ENCODE measurements at regions not wholly inside any gene's neighbourhood (a gene's known extent, or its start where the extent isn't known, plus 50 kb on each side); places are given as distances from the start of the nearest gene placed in this dataset.

GRCh38 chr16:85417156-85417860 lies 195.8 kb upstream of the GSE1 start:
- TF ChIP-seq CTCF (IDR thresholded peaks at IDR 0.05) = no peak
- no peak for TF ChIP-seq POLR2A (IDR thresholded peaks at IDR 0.05)
